GM21515 (cell line): ENCODE measurements at regions not wholly inside any gene's neighbourhood (a gene's known extent, or its start where the extent isn't known, plus 50 kb on each side); places are given as distances from the start of the nearest gene placed in this dataset.
"Not testable (repeated sequence)": the region's sequence is repeated elsewhere in the genome, so short reads cannot be mapped to it uniquely, and the experiment has no call there.

Experiments
- ATAC-seq: cut with Tn5 transposase; IDR thresholded peaks from one replicate; pipeline ENCODE4 v1.9.1; 2021; ENCODE audit not compliant: unreplicated experiment

- no peak for ATAC-seq
These were observed 78.4 kb downstream of the ADAMTS15 start for GRCh38 chr11:130526846-130527245.

GRCh38 chr11:130527636-130528297, 79.3 kb downstream of the ADAMTS15 start:
- ATAC-seq: no peak

GRCh38 chr11:130528298-130529261, 80.1 kb downstream of the ADAMTS15 start:
- no peak for ATAC-seq

GRCh38 chr11:130529366-130529765, 80.9 kb downstream of the ADAMTS15 start:
- no peak for ATAC-seq

- no peak for ATAC-seq
These were observed 82.6 kb downstream of the ADAMTS15 start for GRCh38 chr11:130531061-130531460.

GRCh38 chr11:130533113-130533798, 84.8 kb downstream of the ADAMTS15 start:
- no peak for ATAC-seq

- no peak for ATAC-seq
These were observed 85.4 kb downstream of the ADAMTS15 start for GRCh38 chr11:130533871-130534270.

GRCh38 chr11:130534551-130534950, 86.1 kb downstream of the ADAMTS15 start:
- ATAC-seq: no peak

GRCh38 chr11:130535520-130535919, 87.1 kb downstream of the ADAMTS15 start:
- ATAC-seq: no peak

- no peak for ATAC-seq
These were observed 87.9 kb downstream of the ADAMTS15 start for GRCh38 chr11:130536106-130537040.

GRCh38 chr11:130539680-130540079, 91.2 kb downstream of the ADAMTS15 start:
- not testable (repeated sequence) for ATAC-seq

GRCh38 chr11:130544266-130544665, 95.8 kb downstream of the ADAMTS15 start:
- ATAC-seq: no peak

GRCh38 chr11:130545449-130546072, 97.1 kb downstream of the ADAMTS15 start:
- no peak for ATAC-seq

GRCh38 chr11:130546438-130546837, 98.0 kb downstream of the ADAMTS15 start:
- no peak for ATAC-seq

GRCh38 chr11:130546901-130547694, 98.7 kb downstream of the ADAMTS15 start:
- ATAC-seq: no peak

GRCh38 chr11:130547761-130548490, 99.5 kb downstream of the ADAMTS15 start:
- ATAC-seq: no peak

GRCh38 chr11:130548491-130548833, 100.0 kb downstream of the ADAMTS15 start:
- no peak for ATAC-seq

GRCh38 chr11:130549393-130549999, 101.1 kb downstream of the ADAMTS15 start:
- no peak for ATAC-seq
